ENCODE measurements at regions not wholly inside any gene's neighbourhood (a gene's known extent, or its start where the extent isn't known, plus 50 kb on each side); places are given as distances from the start of the nearest gene placed in this dataset.

DNA sequence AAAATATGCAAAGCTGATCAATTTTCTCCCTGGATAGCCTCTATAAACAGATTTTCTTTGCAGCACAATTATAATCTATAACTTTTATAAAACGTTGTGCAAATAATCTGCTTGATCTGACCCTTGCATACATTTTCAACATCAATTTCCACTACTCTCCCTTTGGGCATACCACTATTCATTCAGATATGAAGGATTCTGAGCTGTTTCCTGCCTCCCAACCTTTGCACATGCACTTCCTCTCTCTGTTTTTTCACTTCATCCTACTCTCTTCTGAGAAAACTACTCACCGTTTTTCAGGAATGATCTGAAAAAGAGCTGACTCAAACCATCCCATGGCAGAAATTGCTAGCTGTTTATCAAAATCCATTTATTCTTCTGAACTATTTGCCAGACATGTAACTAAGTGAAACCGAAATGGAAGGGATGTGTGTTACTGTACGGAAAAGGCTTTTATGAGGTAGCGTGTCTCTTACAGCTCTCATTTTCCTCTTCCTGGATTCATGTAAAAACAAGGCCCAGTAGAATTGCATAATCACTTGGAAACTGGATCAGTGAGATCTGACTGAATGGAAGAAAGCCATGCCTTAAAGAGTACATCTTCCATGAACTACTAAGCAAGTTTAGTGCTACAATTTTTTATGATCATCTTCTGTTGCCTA, 1447.3 kb upstream of the MIR17HG start:
- TF ChIP-seq, protein P1, sequence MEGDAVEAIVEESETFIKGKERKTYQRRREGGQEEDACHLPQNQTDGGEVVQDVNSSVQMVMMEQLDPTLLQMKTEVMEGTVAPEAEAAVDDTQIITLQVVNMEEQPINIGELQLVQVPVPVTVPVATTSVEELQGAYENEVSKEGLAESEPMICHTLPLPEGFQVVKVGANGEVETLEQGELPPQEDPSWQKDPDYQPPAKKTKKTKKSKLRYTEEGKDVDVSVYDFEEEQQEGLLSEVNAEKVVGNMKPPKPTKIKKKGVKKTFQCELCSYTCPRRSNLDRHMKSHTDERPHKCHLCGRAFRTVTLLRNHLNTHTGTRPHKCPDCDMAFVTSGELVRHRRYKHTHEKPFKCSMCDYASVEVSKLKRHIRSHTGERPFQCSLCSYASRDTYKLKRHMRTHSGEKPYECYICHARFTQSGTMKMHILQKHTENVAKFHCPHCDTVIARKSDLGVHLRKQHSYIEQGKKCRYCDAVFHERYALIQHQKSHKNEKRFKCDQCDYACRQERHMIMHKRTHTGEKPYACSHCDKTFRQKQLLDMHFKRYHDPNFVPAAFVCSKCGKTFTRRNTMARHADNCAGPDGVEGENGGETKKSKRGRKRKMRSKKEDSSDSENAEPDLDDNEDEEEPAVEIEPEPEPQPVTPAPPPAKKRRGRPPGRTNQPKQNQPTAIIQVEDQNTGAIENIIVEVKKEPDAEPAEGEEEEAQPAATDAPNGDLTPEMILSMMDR (IDR thresholded peaks at IDR 0.05), result no peak
- TF ChIP-seq POLR2A (IDR thresholded peaks at IDR 0.05), result no peak

All from ovary (tissue), 3 donors.